KMS-11 (cell line): ENCODE measurements at regions not wholly inside any gene's neighbourhood (a gene's known extent, or its start where the extent isn't known, plus 50 kb on each side); places are given as distances from the start of the nearest gene placed in this dataset.

ENCODE experiments used
- H2AFZ ChIP-seq: fragments of 200-600 bp; sonication (generic); 2 replicates; pipeline ENCODE4 v1.6.1; 2016; ENCODE audit warnings: antibody characterized with exemption, mixed run types, low read depth
- H3K27ac ChIP-seq: fragments of 200-600 bp; sonication (generic); 2 replicates; pipeline ENCODE4 v1.6.1; 2016; ENCODE audit warnings: mild to moderate bottlenecking, mixed run types
- H3K27me3 ChIP-seq: fragments of 200-600 bp; sonication (generic); 2 replicates; pipeline ENCODE4 v1.6.1; 2017; ENCODE audit warnings: mild to moderate bottlenecking, low read depth, mixed run types, moderate library complexity; ENCODE audit not compliant: insufficient read depth
- H3K36me3 ChIP-seq: fragments of 200-600 bp; sonication (generic); 2 replicates; pipeline ENCODE4 v1.6.1; 2017; ENCODE audit warnings: mild to moderate bottlenecking, mixed run types; ENCODE audit not compliant: insufficient read depth
- H3K4me1 ChIP-seq: fragments of 200-600 bp; sonication (generic); 2 replicates; pipeline ENCODE4 v1.6.1; 2016; ENCODE audit warnings: mild to moderate bottlenecking, low read depth, mixed run types; ENCODE audit not compliant: poor library complexity, severe bottlenecking
- H3K4me2 ChIP-seq: fragments of 200-600 bp; sonication (generic); 2 replicates; pipeline ENCODE4 v1.7.0; 2016; ENCODE audit warnings: mild to moderate bottlenecking, mixed run types
- H3K4me3 ChIP-seq: fragments of 200-600 bp; sonication (generic); IDR thresholded peaks from 2 replicates; pipeline ENCODE4 v1.6.1; 2017; ENCODE audit warnings: low read depth, low read length, mixed read lengths; ENCODE audit not compliant: insufficient read depth
- H3K79me2 ChIP-seq: fragments of 200-600 bp; sonication (generic); 2 replicates; pipeline ENCODE4 v1.6.1; 2016; ENCODE audit warnings: low read depth, mixed run types; ENCODE audit not compliant: insufficient read depth
- H3K9ac ChIP-seq: fragments of 200-600 bp; sonication (generic); 2 replicates; pipeline ENCODE4 v1.6.1; 2016; ENCODE audit warnings: mild to moderate bottlenecking, mixed run types
- H4K20me1 ChIP-seq: fragments of 200-600 bp; sonication (generic); 2 replicates; pipeline ENCODE4 v1.6.1; 2016; ENCODE audit warnings: mild to moderate bottlenecking, mixed run types; ENCODE audit not compliant: insufficient read depth
- TF ChIP-seq, protein P1 (sequence below): fragments of 200-600 bp; sonication (generic); conservative IDR thresholded peaks from 2 replicates; pipeline ENCODE4 v1.6.1; 2017; ENCODE audit warnings: low read depth, mild to moderate bottlenecking, antibody characterized with exemption, low read length, moderate library complexity, mixed read lengths

- no peak overlapping the region for H3K9ac ChIP-seq
- H3K36me3 ChIP-seq, result no peaks in the 10 kb centered on the region; the same call in 1 of the 2 replicates
- no peak overlapping the region for H3K4me2 ChIP-seq
- H3K4me1 ChIP-seq, result peaks cover 9% of the 10 kb centered on the region
- H3K27ac ChIP-seq, result no peak overlapping the region
- no peaks in the 10 kb centered on the region for H4K20me1 ChIP-seq
- no peaks in the 10 kb centered on the region for H3K27me3 ChIP-seq
- no peak overlapping the region for H3K4me3 ChIP-seq
- no peaks in the 10 kb centered on the region for H3K79me2 ChIP-seq
- H2AFZ ChIP-seq, result no peak overlapping the region
- TF ChIP-seq, protein P1, sequence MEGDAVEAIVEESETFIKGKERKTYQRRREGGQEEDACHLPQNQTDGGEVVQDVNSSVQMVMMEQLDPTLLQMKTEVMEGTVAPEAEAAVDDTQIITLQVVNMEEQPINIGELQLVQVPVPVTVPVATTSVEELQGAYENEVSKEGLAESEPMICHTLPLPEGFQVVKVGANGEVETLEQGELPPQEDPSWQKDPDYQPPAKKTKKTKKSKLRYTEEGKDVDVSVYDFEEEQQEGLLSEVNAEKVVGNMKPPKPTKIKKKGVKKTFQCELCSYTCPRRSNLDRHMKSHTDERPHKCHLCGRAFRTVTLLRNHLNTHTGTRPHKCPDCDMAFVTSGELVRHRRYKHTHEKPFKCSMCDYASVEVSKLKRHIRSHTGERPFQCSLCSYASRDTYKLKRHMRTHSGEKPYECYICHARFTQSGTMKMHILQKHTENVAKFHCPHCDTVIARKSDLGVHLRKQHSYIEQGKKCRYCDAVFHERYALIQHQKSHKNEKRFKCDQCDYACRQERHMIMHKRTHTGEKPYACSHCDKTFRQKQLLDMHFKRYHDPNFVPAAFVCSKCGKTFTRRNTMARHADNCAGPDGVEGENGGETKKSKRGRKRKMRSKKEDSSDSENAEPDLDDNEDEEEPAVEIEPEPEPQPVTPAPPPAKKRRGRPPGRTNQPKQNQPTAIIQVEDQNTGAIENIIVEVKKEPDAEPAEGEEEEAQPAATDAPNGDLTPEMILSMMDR, result no peak
These were observed 550.9 kb upstream of the TMPRSS15 start for GRCh38 chr21:18954441-18954844.

DNA sequence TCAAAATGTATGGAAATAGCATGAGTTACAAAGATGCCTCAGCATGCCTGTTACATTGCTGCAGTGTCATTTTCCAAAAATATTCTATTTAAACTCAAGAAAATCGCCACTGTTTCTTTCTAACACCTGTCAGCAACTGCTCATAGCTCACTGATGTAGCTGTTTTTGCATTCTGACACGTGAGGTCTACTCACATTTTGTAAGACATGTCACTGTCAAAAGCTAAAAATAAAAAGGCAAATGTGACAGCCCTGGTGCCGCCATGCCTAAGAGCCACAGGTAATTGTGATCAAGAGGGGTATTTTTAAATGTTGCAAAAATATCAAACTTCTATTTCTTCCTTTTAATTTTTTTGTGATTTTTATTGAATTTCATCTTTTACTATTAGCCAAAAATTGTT lies 556.2 kb upstream of the TMPRSS15 start:
- Histone ChIP-seq H3K79me2 (no peaks in the 10 kb centered on the region), H3K9ac (no peak overlapping the region), H3K4me2 (no peak overlapping the region), H3K4me1 (peaks cover 4% of the 10 kb centered on the region), H3K27ac (no peak overlapping the region), H3K27me3 (no peaks in the 10 kb centered on the region), H3K4me3 (no peak overlapping the region), H2AFZ (no peak overlapping the region), H3K36me3 (no peaks in the 10 kb centered on the region; the same call in 1 of the 2 replicates), H4K20me1 (no peaks in the 10 kb centered on the region)
- TF ChIP-seq, protein P1, result no peak

DNA sequence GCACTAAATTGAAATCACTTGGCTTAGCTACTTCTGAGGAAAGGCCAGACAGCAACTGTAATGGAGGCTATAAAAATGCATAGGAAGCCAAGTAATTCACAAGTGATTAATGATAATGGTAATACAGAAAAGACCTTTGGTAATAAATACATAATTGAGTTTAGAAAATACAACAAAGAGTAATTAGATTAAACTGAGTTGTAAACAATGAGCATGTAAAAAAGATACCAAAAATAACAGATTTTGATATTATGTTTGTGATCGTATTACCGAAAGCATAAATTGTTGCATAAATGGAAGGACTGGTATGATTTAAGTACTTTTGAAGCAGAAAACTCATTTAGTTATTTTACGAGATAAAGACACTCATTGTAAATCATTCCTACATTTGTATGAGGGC lies 556.7 kb upstream of the TMPRSS15 start:
- H3K4me1 ChIP-seq, result no peaks in the 10 kb centered on the region
- H3K27me3 ChIP-seq, result no peaks in the 10 kb centered on the region
- H4K20me1 ChIP-seq, result no peaks in the 10 kb centered on the region
- H3K9ac ChIP-seq, result no peak overlapping the region
- H2AFZ ChIP-seq, result no peak overlapping the region
- no peak overlapping the region for H3K4me3 ChIP-seq
- H3K36me3 ChIP-seq, result no peaks in the 10 kb centered on the region; the same call in 1 of the 2 replicates
- H3K79me2 ChIP-seq, result no peaks in the 10 kb centered on the region
- no peak overlapping the region for H3K4me2 ChIP-seq
- H3K27ac ChIP-seq, result no peak overlapping the region
- TF ChIP-seq, protein P1, result no peak

- Histone ChIP-seq H3K4me1 (no peaks in the 10 kb centered on the region), H2AFZ (no peak overlapping the region), H4K20me1 (no peaks in the 10 kb centered on the region), H3K9ac (no peak overlapping the region), H3K27me3 (no peaks in the 10 kb centered on the region), H3K4me2 (no peak overlapping the region), H3K36me3 (no peaks in the 10 kb centered on the region), H3K27ac (no peak overlapping the region), H3K4me3 (no peak overlapping the region), H3K79me2 (no peaks in the 10 kb centered on the region)
- TF ChIP-seq, protein P1, result no peak
These were observed 566.8 kb upstream of the TMPRSS15 start for GRCh38 chr21:18970416-18970815.
